Stomach (tissue), 8 donors: ENCODE measurements at regions not wholly inside any gene's neighbourhood (a gene's known extent, or its start where the extent isn't known, plus 50 kb on each side); places are given as distances from the start of the nearest gene placed in this dataset.

Source experiments
- DNase-seq, 2 donors: peaks; one replicate each; pipeline versions ENCODE4 v3.0.0 to v3.0.0-alpha.2; 2013 to 2019
- H3K27ac ChIP-seq, 5 donors: fragments of 200-600 bp in 4 of 5; sonication (generic) in 4 of 5; one replicate each; pipeline ENCODE4 v1.5.1; 2013 to 2019; ENCODE audit warnings: mild to moderate bottlenecking in 1 of 5, moderate library complexity in 1 of 5
- H3K27me3 ChIP-seq, 3 donors: fragments of 200-600 bp; sonication (generic); one replicate each; pipeline ENCODE4 v1.5.1; 2017 to 2019; ENCODE audit warnings: mixed run types in 1 of 3
- H3K36me3 ChIP-seq, 4 donors: fragments of 200-600 bp; sonication (generic); 1 replicate in 3 of 4; 2 replicates in 1 of 4; pipeline ENCODE4 v1.5.1; 2016 to 2019
- H3K4me1 ChIP-seq, 4 donors: fragments of 200-600 bp; sonication (generic); one replicate each; pipeline ENCODE4 v1.5.1; 2016 to 2019
- H3K4me3 ChIP-seq, 4 donors: fragments of 200-600 bp; sonication (generic) in 3 of 4; one replicate each; pipeline ENCODE4 v1.5.1; 2016 to 2019; ENCODE audit warnings: mild to moderate bottlenecking in 1 of 4
- H3K9me3 ChIP-seq, 4 donors: fragments of 200-600 bp; sonication (generic); one replicate each; pipeline ENCODE4 v1.5.1; 2016 to 2019
- CTCF ChIP-seq, 7 experiments: fragments of 450-650 bp in 4 of 7; fragments of 200-600 bp in 3 of 7; sonication (generic) in 3 of 7; IDR thresholded peaks; one replicate each; pipeline ENCODE4 v1.5.1; 2016 to 2019; ENCODE audit warnings: antibody characterized with exemption in 7 of 7, control low read depth in 2 of 7, mild to moderate bottlenecking in 1 of 7
- EP300 ChIP-seq: sonication (generic); formaldehyde crosslinking; IDR thresholded peaks from one replicate; pipeline ENCODE4 v1.6.1; 2017; ENCODE audit warnings: antibody characterized with exemption
- POLR2A ChIP-seq, 4 donors: fragments of 450-650 bp; IDR thresholded peaks; one replicate each; pipeline ENCODE4 v1.6.1; 2016; ENCODE audit warnings: antibody characterized with exemption in 4 of 4, control low read depth in 2 of 4, mild to moderate bottlenecking in 1 of 4, moderate library complexity in 1 of 4
- POLR2AphosphoS5 ChIP-seq, 3 donors: sonication (generic); formaldehyde crosslinking; IDR thresholded peaks; one replicate each; pipeline ENCODE4 v1.6.1; 2016; ENCODE audit warnings: antibody characterized with exemption in 3 of 3
- WGBS, 5 donors: extraction: QIAGEN DNeasy Blood & Tissue Kit in 3 of 5; methylation state at CpG; one replicate each; pipeline versions ENCODE4 v1.1.5 to v1.1.7; 2013 to 2018; 5-methylcytosine and 5-hydroxymethylcytosine counted together
- intact Hi-C: fragments of 100-400 bp; cut with DNase I; formaldehyde crosslinking; loops from one replicate; pipeline ENCODE4 v1.15.1; 2023; ENCODE audit warnings: low total_unique reads
- donor health status: healthy with polysubstance abuse.
- donor health status: Bipolar disorder and iron deficiency.
- donor health status: healthy.

- Histone ChIP-seq H3K4me3 (no peak overlapping the region), H3K27me3 (no peaks in the 10 kb centered on the region), H3K27ac (no peak overlapping the region), H3K36me3 (no peaks in the 10 kb centered on the region), H3K4me1 (peaks cover 0 to 30% (median 17%) of the 10 kb centered on the region in 4 donors), H3K9me3 (no peaks in the 10 kb centered on the region)
- intact Hi-C loops, result no loop called here
- 68 to 82% (median 77%) methylated on average over 5 of the region's 5 CpGs for WGBS, 5 donors
- peak in 1 of 2 donors; percentile 53 for DNase-seq
- TF ChIP-seq CTCF (IDR thresholded peaks at IDR 0.05) (no peak), POLR2A (IDR thresholded peaks at IDR 0.05) (no peak), EP300 (no peak), POLR2AphosphoS5 (IDR thresholded peaks at IDR 0.05) (no peak)
Observed at GRCh38 chr9:105141146-105141975, 103.1 kb upstream of the SLC44A1 start.

GRCh38 chr9:105141976-105142250 is 102.5 kb upstream of the SLC44A1 start:
- DNase-seq, result no peak
- H3K9me3 ChIP-seq, result no peaks in the 10 kb centered on the region
- TF ChIP-seq CTCF (IDR thresholded peaks at IDR 0.05) (no peak), EP300 (no peak), POLR2AphosphoS5 (IDR thresholded peaks at IDR 0.05) (no peak), POLR2A (IDR thresholded peaks at IDR 0.05) (no peak)
- H3K27me3 ChIP-seq, result no peaks in the 10 kb centered on the region
- H3K36me3 ChIP-seq, result no peaks in the 10 kb centered on the region
- no peak overlapping the region for H3K27ac ChIP-seq
- WGBS, 5 donors, result 65 to 85% (median 75%) methylated on average over 1 of the region's 1 CpG
- no peak overlapping the region for H3K4me3 ChIP-seq
- peaks cover 0 to 34% (median 17%) of the 10 kb centered on the region in 4 donors for H3K4me1 ChIP-seq
- intact Hi-C loops, result no loop called here

- Histone ChIP-seq H3K27me3 (no peaks in the 10 kb centered on the region), H3K9me3 (no peaks in the 10 kb centered on the region), H3K4me1 (peaks cover 0 to 35% (median 17%) of the 10 kb centered on the region in 4 donors), H3K27ac (no peak overlapping the region), H3K4me3 (no peak overlapping the region), H3K36me3 (no peaks in the 10 kb centered on the region)
- TF ChIP-seq EP300 (no peak), POLR2AphosphoS5 (IDR thresholded peaks at IDR 0.05) (no peak), CTCF (IDR thresholded peaks at IDR 0.05) (no peak), POLR2A (IDR thresholded peaks at IDR 0.05) (no peak)
- WGBS, 5 donors, result 70 to 82% (median 79%) methylated on average over 8 of the region's 8 CpGs
- no peak for DNase-seq
- intact Hi-C loops, result no loop called here
Observed at GRCh38 chr9:105142406-105143135, 101.9 kb upstream of the SLC44A1 start.

- Histone ChIP-seq H3K9me3 (no peaks in the 10 kb centered on the region), H3K4me1 (peaks cover 0 to 33% (median 17%) of the 10 kb centered on the region in 4 donors), H3K36me3 (no peaks in the 10 kb centered on the region), H3K27me3 (no peaks in the 10 kb centered on the region), H3K4me3 (no peak overlapping the region), H3K27ac (no peak overlapping the region)
- WGBS, 5 donors, result 92 to 99% (median 94%) methylated on average over 6 of the region's 6 CpGs
- DNase-seq, result no peak
- intact Hi-C loops, result no loop called here
- TF ChIP-seq POLR2A (IDR thresholded peaks at IDR 0.05) (no peak), EP300 (no peak), POLR2AphosphoS5 (IDR thresholded peaks at IDR 0.05) (no peak), CTCF (IDR thresholded peaks at IDR 0.05) (no peak)
Observed at GRCh38 chr9:105143136-105143430, 101.4 kb upstream of the SLC44A1 start.
